VCaP (cell line): ENCODE measurements at regions not wholly inside any gene's neighbourhood (a gene's known extent, or its start where the extent isn't known, plus 50 kb on each side); places are given as distances from the start of the nearest gene placed in this dataset.

Experiments
- H3K27ac ChIP-seq: fragments of 450-650 bp; 2 replicates; pipeline ENCODE4 v1.5.1; 2017
- CTCF ChIP-seq: fragments of 450-650 bp; conservative IDR thresholded peaks from 2 replicates; pipeline ENCODE4 v1.5.1; 2017; ENCODE audit warnings: mild to moderate bottlenecking, moderate library complexity

GRCh38 chr9:115989831-115990230, 163.8 kb upstream of the PAPPA start:
- TF ChIP-seq CTCF = no peak
- H3K27ac ChIP-seq = no peak overlapping the region

GRCh38 chr9:115992834-115993233, 160.8 kb upstream of the PAPPA start:
- TF ChIP-seq CTCF = no peak
- H3K27ac ChIP-seq = no peak overlapping the region

- TF ChIP-seq CTCF = no peak
- H3K27ac ChIP-seq = no peak overlapping the region
Observed at GRCh38 chr9:115997923-115998322, 155.7 kb upstream of the PAPPA start.

- TF ChIP-seq CTCF = no peak
- no peak overlapping the region for H3K27ac ChIP-seq
Observed at GRCh38 chr9:115998666-115999065, 154.9 kb upstream of the PAPPA start.

GRCh38 chr9:115999498-115999897, 154.1 kb upstream of the PAPPA start:
- TF ChIP-seq CTCF = no peak

GRCh38 chr9:116000748-116001329, 152.8 kb upstream of the PAPPA start:
- TF ChIP-seq CTCF = peak; percentile 69
- no peak overlapping the region for H3K27ac ChIP-seq

More at GRCh38 chr9:115999498-115999897, 154.1 kb upstream of the PAPPA start:
- H3K27ac ChIP-seq = no peak overlapping the region

- no peak overlapping the region for H3K27ac ChIP-seq
Observed at GRCh38 chr9:116002181-116002580, 151.4 kb upstream of the PAPPA start.

More at GRCh38 chr9:116002181-116002580, 151.4 kb upstream of the PAPPA start:
- TF ChIP-seq CTCF = no peak
